H1 (cell line): ENCODE measurements at regions not wholly inside any gene's neighbourhood (a gene's known extent, or its start where the extent isn't known, plus 50 kb on each side); places are given as distances from the start of the nearest gene placed in this dataset.
A peak's percentile ranks its signal among the peaks of the same experiment; 100 is the strongest.

Source experiments
- CHD7 ChIP-seq: fragments of 300-600 bp; sonication (generic); IDR thresholded peaks from 2 replicates; pipeline ENCODE4 v1.7.1; 2012; ENCODE audit warnings: low read length, moderate library complexity, mild to moderate bottlenecking, inconsistent platforms; ENCODE audit not compliant: insufficient replicate concordance
- SUZ12 ChIP-seq: fragments of 200-600 bp; sonication (generic); IDR thresholded peaks from 2 replicates; pipeline ENCODE4 v1.6.1; 2012; ENCODE audit warnings: mild to moderate bottlenecking, inconsistent platforms, low read length, moderate library complexity, mixed read lengths

DNA sequence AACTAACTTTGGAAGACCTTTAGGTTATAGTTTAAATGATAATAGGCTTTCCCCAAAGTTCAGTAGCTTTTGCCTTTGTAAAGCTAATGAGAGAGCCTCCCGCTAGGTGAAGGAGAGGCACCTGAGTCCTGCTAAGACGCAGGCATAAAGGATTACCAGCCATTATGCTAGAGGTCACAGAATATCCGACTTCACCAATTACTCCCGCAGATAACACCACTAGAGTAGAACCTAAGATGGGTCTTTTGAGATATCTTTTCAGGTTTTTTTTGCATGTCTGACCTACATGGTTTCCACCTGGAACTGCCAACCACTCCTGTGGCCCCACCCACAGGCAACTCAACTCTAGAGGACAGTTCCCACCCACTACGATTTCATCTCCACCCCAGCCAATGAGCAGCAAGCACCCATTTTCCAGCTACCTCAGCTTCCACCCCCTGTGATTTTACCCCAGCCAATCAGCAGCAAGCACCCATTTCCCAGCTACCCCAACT, 314.3 kb downstream of the BRD1 start (continued):
- TF ChIP-seq CHD7 (peak; percentile 53), SUZ12 (no peak)
